Common myeloid progenitor, CD34-positive (primary cell): ENCODE measurements at regions not wholly inside any gene's neighbourhood (a gene's known extent, or its start where the extent isn't known, plus 50 kb on each side); places are given as distances from the start of the nearest gene placed in this dataset.

Experiments used
- CTCF ChIA-PET: fragments of 350-600 bp; sonication (Branson Sonifier 250); formaldehyde crosslinking; loops from one replicate; lab custom pipeline; 2021; ENCODE audit warnings: antibody characterized with exemption; lab: Charles Lee
- POLR2A ChIA-PET: fragments of 350-600 bp; sonication (Branson Sonifier 250); formaldehyde crosslinking; loops from one replicate; lab custom pipeline; 2021; ENCODE audit warnings: antibody characterized with exemption; lab: Charles Lee
- DNase-seq, 3 donors: peaks; one replicate each; pipeline versions ENCODE4 v3.0.0 to v3.0.0-alpha.2; 2013
- H3K27ac ChIP-seq, 2 experiments: 1 replicate in 1 of 2; 2 replicates in 1 of 2; pipeline ENCODE4 v1.7.0; 2013; ENCODE audit warnings: inconsistent platforms in 2 of 2, low read length in 2 of 2, mild to moderate bottlenecking in 2 of 2, low read depth in 1 of 2, moderate library complexity in 1 of 2; ENCODE audit not compliant: severe bottlenecking in 2 of 2, insufficient read depth in 1 of 2, poor library complexity in 1 of 2
- H3K27me3 ChIP-seq, 5 experiments: replicated peaks in 2 of 5; 1 replicate in 3 of 5; 2 replicates in 2 of 5; pipeline versions ENCODE4 v1.6.1 to v1.7.0; 2013; ENCODE audit warnings: low read length in 4 of 5, mild to moderate bottlenecking in 2 of 5, moderate library complexity in 2 of 5, inconsistent platforms in 1 of 5; ENCODE audit not compliant: insufficient read depth in 5 of 5, control insufficient read depth in 4 of 5
- H3K36me3 ChIP-seq, 4 experiments: 1 replicate in 2 of 4; 2 replicates in 2 of 4; pipeline versions ENCODE4 v1.6.1 to v1.7.0; 2013; ENCODE audit warnings: low read length in 3 of 4, control low read depth in 1 of 4, mild to moderate bottlenecking in 1 of 4; ENCODE audit not compliant: control insufficient read depth in 4 of 4, insufficient read depth in 4 of 4
- H3K4me1 ChIP-seq, 4 experiments: 1 replicate in 3 of 4; 2 replicates in 1 of 4; pipeline versions ENCODE4 v1.6.1 to v1.7.1; 2013; ENCODE audit warnings: low read length in 3 of 4, mild to moderate bottlenecking in 3 of 4, control low read depth in 1 of 4, inconsistent platforms in 1 of 4, moderate library complexity in 1 of 4; ENCODE audit not compliant: control insufficient read depth in 4 of 4, insufficient read depth in 4 of 4; ENCODE audit errors: control extremely low read depth in 1 of 4
- H3K4me3 ChIP-seq, 7 experiments: 1 replicate in 4 of 7; 2 replicates in 3 of 7; pipeline versions ENCODE4 v1.5.1 to v1.7.0; 2013; ENCODE audit warnings: mild to moderate bottlenecking in 7 of 7, low read length in 6 of 7, moderate library complexity in 6 of 7, inconsistent platforms in 2 of 7, low read depth in 2 of 7, control low read depth in 1 of 7; ENCODE audit not compliant: insufficient read depth in 4 of 7, control insufficient read depth in 1 of 7; ENCODE audit errors: extremely low read depth in 1 of 7
- H3K9me3 ChIP-seq, 5 experiments: 1 replicate in 4 of 5; 2 replicates in 1 of 5; pipeline versions ENCODE4 v1.6.1 to v1.7.1; 2013; ENCODE audit warnings: low read length in 4 of 5, mild to moderate bottlenecking in 2 of 5, inconsistent platforms in 1 of 5, low read depth in 1 of 5, moderate library complexity in 1 of 5; ENCODE audit not compliant: control insufficient read depth in 4 of 5, insufficient read depth in 2 of 5; ENCODE audit errors: control extremely low read depth in 1 of 5
- WGBS: methylation state at CpG from one replicate; pipeline ENCODE4 v1.1.5; 2013; ENCODE audit not compliant: insufficient coverage; 5-methylcytosine and 5-hydroxymethylcytosine counted together

GRCh38 chr15:70340494-70340870 lies 242.8 kb upstream of the TLE3 start:
- Histone ChIP-seq H3K4me1 (peaks cover 0 to 9% (median 2%) of the 10 kb centered on the region in 4 experiments), H3K9me3 (peaks cover 0 to under 1% (median 0%) of the 10 kb centered on the region in 5 experiments), H3K36me3 (no peaks in the 10 kb centered on the region), H3K27ac (no peak overlapping the region), H3K4me3 (no peak overlapping the region), H3K27me3 (no peaks in the 10 kb centered on the region)
- CTCF ChIA-PET, result no interaction called here
- POLR2A ChIA-PET, result interaction anchor here (0.6 kb wide), 1 partner anchor 878 kb away, joined by 4 read pairs; no protein-coding TSS in a partner anchor
- DNase-seq, result no peak
- no CpG with 5 or more reads among the region's 1 CpG for WGBS

GRCh38 chr15:70339571-70340493 lies 242.1 kb upstream of the TLE3 start:
- Histone ChIP-seq H3K36me3 (no peaks in the 10 kb centered on the region), H3K4me1 (peaks cover 0 to 9% (median 2%) of the 10 kb centered on the region in 4 experiments), H3K27ac (no peak overlapping the region), H3K9me3 (peaks cover 0 to 7% (median 2%) of the 10 kb centered on the region in 5 experiments), H3K4me3 (no peak overlapping the region), H3K27me3 (no peaks in the 10 kb centered on the region)
- CTCF ChIA-PET, result interaction anchor here (1.1 kb wide), 1 partner anchor 164 kb away, joined by 3 read pairs; no protein-coding TSS in a partner anchor
- POLR2A ChIA-PET, result interaction anchor here (0.6 kb wide), 1 partner anchor 45 kb away, joined by 3 read pairs; no protein-coding TSS in a partner anchor
- 86% methylated on average over 7 of the region's 11 CpGs for WGBS
- DNase-seq, result peak in 1 of 3 donors; percentile 5

- DNase-seq, result no peak
- WGBS, result 91% methylated on average over 14 of the region's 18 CpGs
- Histone ChIP-seq H3K27ac (no peak overlapping the region), H3K36me3 (no peaks in the 10 kb centered on the region), H3K9me3 (peaks cover 2 to 24% (median 7%) of the 10 kb centered on the region in 5 experiments), H3K27me3 (no peaks in the 10 kb centered on the region), H3K4me1 (peaks cover 0 to 9% (median 2%) of the 10 kb centered on the region in 4 experiments), H3K4me3 (no peak overlapping the region)
- ChIA-PET CTCF (interaction anchor here (1.3 to 3.0 kb wide), 2 partner anchors 18 to 21 kb away, joined by 5 to 7 read pairs; no protein-coding TSS in a partner anchor), POLR2A (no interaction called here)
These were observed 239.8 kb upstream of the TLE3 start for GRCh38 chr15:70337277-70338186.

GRCh38 chr15:70336425-70337009 lies 238.8 kb upstream of the TLE3 start:
- Histone ChIP-seq H3K27ac (no peak overlapping the region), H3K36me3 (no peaks in the 10 kb centered on the region), H3K4me3 (no peak overlapping the region), H3K4me1 (peaks cover 0 to 9% (median 2%) of the 10 kb centered on the region in 4 experiments), H3K27me3 (no peaks in the 10 kb centered on the region), H3K9me3 (peaks cover 2 to 28% (median 7%) of the 10 kb centered on the region in 5 experiments)
- ChIA-PET POLR2A (no interaction called here), CTCF (interaction anchor here (3.0 kb wide), 1 partner anchor 17 kb away, joined by 7 read pairs; no protein-coding TSS in a partner anchor)
- WGBS, result 71% methylated on average over 3 of the region's 6 CpGs
- no peak for DNase-seq

- DNase-seq, result peak in 1 of 3 donors; percentile 17
- Histone ChIP-seq H3K27me3 (no peaks in the 10 kb centered on the region), H3K27ac (no peak overlapping the region), H3K36me3 (no peaks in the 10 kb centered on the region), H3K9me3 (peaks cover 2 to 28% (median 7%) of the 10 kb centered on the region in 5 experiments), H3K4me1 (peaks cover 0 to 6% (median 2%) of the 10 kb centered on the region in 4 experiments), H3K4me3 (no peak overlapping the region)
- POLR2A ChIA-PET, result no interaction called here
- no CpG with 5 or more reads among the region's 5 CpGs for WGBS
- CTCF ChIA-PET, result interaction anchor here (3.0 kb wide), 1 partner anchor 15 kb away, joined by 7 read pairs; no protein-coding TSS in a partner anchor
These were observed 236.6 kb upstream of the TLE3 start for GRCh38 chr15:70334286-70334685.

GRCh38 chr15:70329179-70329578 lies 231.5 kb upstream of the TLE3 start:
- DNase-seq, result no peak

More at GRCh38 chr15:70329179-70329578, 231.5 kb upstream of the TLE3 start:
- ChIA-PET POLR2A (no interaction called here), CTCF (interaction anchor here (0.7 kb wide), 1 partner anchor 208 kb away, joined by 3 read pairs; no protein-coding TSS in a partner anchor)
- Histone ChIP-seq H3K27me3 (no peaks in the 10 kb centered on the region), H3K4me3 (no peak overlapping the region), H3K4me1 (peaks cover 8 to 25% (median 18%) of the 10 kb centered on the region in 4 experiments), H3K36me3 (no peaks in the 10 kb centered on the region), H3K9me3 (peaks cover 0 to 14% (median 0%) of the 10 kb centered on the region in 5 experiments), H3K27ac (no peak overlapping the region)
- WGBS, result 65% methylated on average over 5 of the region's 8 CpGs
